OCI-LY7 (cell line): ENCODE measurements at regions not wholly inside any gene's neighbourhood (a gene's known extent, or its start where the extent isn't known, plus 50 kb on each side); places are given as distances from the start of the nearest gene placed in this dataset.
"Not testable (repeated sequence)": the region's sequence is repeated elsewhere in the genome, so short reads cannot be mapped to it uniquely, and the experiment has no call there.

Experiments
- CTCF ChIP-seq: fragments of 200-600 bp; sonication (generic); conservative IDR thresholded peaks from 2 replicates; pipeline ENCODE4 v1.5.1; 2014; ENCODE audit warnings: mild to moderate bottlenecking, antibody characterized with exemption, low read length, moderate library complexity, mixed read lengths
- EZH2phosphoT487 ChIP-seq: fragments of 200-600 bp; sonication (generic); IDR thresholded peaks from 2 replicates; pipeline ENCODE4 v1.6.1; 2018; ENCODE audit warnings: low read depth, borderline replicate concordance, mild to moderate bottlenecking, mixed run types, antibody characterized with exemption, low read length, moderate library complexity, mixed read lengths

- not testable (repeated sequence) for TF ChIP-seq CTCF, EZH2phosphoT487
Measured at GRCh38 chr1:120994614-120995013, 105.0 kb downstream of the PPIAL4A start.
